RWPE2 (cell line): ENCODE measurements at regions not wholly inside any gene's neighbourhood (a gene's known extent, or its start where the extent isn't known, plus 50 kb on each side); places are given as distances from the start of the nearest gene placed in this dataset.

ENCODE experiments used
- ATAC-seq: fragments of 200-7000 bp; cut with Tn5 transposase; 3 replicates; pipeline ENCODE4 v1.9.1; 2021; ENCODE audit warnings: low read depth
- DNase-seq: peaks from one replicate; pipeline ENCODE4 v3.0.0-alpha.2; 2020; ENCODE audit warnings: low spot score
- H3K27ac ChIP-seq: fragments of 450-650 bp; 2 replicates; pipeline ENCODE4 v1.5.1; 2017; ENCODE audit warnings: mild to moderate bottlenecking; ENCODE audit not compliant: poor library complexity, severe bottlenecking
- H3K27me3 ChIP-seq: fragments of 250-450 bp; sonication (Bioruptor Pico); 2 replicates; pipeline ENCODE4 v1.5.1; 2021; ENCODE audit warnings: mild to moderate bottlenecking, moderate library complexity; ENCODE audit not compliant: insufficient read depth, poor library complexity, severe bottlenecking
- H3K36me3 ChIP-seq: fragments of 250-450 bp; sonication (Bioruptor Pico); 2 replicates; pipeline ENCODE4 v1.5.1; 2020; ENCODE audit warnings: low read depth, mild to moderate bottlenecking, moderate library complexity
- H3K4me1 ChIP-seq: fragments of 250-450 bp; sonication (Bioruptor Pico); 2 replicates; pipeline ENCODE4 v1.5.1; 2021; ENCODE audit warnings: mild to moderate bottlenecking, moderate library complexity; ENCODE audit not compliant: insufficient read depth, poor library complexity, severe bottlenecking
- H3K4me3 ChIP-seq: fragments of 250-450 bp; sonication (Bioruptor Pico); 2 replicates; pipeline ENCODE4 v1.5.1; 2021; ENCODE audit warnings: mild to moderate bottlenecking, moderate library complexity; ENCODE audit not compliant: severe bottlenecking
- H3K9me3 ChIP-seq: fragments of 250-450 bp; sonication (Bioruptor Pico); 2 replicates; pipeline ENCODE4 v1.5.1; 2021; ENCODE audit warnings: mild to moderate bottlenecking, moderate library complexity; ENCODE audit not compliant: severe bottlenecking
- TF ChIP-seq, protein P1 (sequence below): fragments of 450-650 bp; IDR thresholded peaks from one replicate; pipeline ENCODE4 v1.5.1; 2017; ENCODE audit warnings: mild to moderate bottlenecking, moderate library complexity; ENCODE audit not compliant: poor library complexity, severe bottlenecking

GRCh38 chr4:28548594-28548993, 1688.0 kb downstream of the STIM2 start:
- no peak for DNase-seq

GRCh38 chr4:28555866-28556265, 1695.2 kb downstream of the STIM2 start:
- TF ChIP-seq, protein P1, sequence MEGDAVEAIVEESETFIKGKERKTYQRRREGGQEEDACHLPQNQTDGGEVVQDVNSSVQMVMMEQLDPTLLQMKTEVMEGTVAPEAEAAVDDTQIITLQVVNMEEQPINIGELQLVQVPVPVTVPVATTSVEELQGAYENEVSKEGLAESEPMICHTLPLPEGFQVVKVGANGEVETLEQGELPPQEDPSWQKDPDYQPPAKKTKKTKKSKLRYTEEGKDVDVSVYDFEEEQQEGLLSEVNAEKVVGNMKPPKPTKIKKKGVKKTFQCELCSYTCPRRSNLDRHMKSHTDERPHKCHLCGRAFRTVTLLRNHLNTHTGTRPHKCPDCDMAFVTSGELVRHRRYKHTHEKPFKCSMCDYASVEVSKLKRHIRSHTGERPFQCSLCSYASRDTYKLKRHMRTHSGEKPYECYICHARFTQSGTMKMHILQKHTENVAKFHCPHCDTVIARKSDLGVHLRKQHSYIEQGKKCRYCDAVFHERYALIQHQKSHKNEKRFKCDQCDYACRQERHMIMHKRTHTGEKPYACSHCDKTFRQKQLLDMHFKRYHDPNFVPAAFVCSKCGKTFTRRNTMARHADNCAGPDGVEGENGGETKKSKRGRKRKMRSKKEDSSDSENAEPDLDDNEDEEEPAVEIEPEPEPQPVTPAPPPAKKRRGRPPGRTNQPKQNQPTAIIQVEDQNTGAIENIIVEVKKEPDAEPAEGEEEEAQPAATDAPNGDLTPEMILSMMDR = no peak
- Histone ChIP-seq H3K4me3 (no peak overlapping the region), H3K4me1 (no peaks in the 10 kb centered on the region), H3K9me3 (no peaks in the 10 kb centered on the region), H3K27ac (no peak overlapping the region), H3K36me3 (no peaks in the 10 kb centered on the region), H3K27me3 (no peaks in the 10 kb centered on the region)
- ATAC-seq (no peak), DNase-seq (no peak)

More at GRCh38 chr4:28548594-28548993, 1688.0 kb downstream of the STIM2 start:
- no peak overlapping the region for H3K4me3 ChIP-seq
- ATAC-seq = no peak
- no peaks in the 10 kb centered on the region for H3K36me3 ChIP-seq
- H3K27ac ChIP-seq = no peak overlapping the region
- no peaks in the 10 kb centered on the region for H3K9me3 ChIP-seq
- H3K27me3 ChIP-seq = no peaks in the 10 kb centered on the region
- TF ChIP-seq, protein P1 = no peak
- no peaks in the 10 kb centered on the region for H3K4me1 ChIP-seq

DNA sequence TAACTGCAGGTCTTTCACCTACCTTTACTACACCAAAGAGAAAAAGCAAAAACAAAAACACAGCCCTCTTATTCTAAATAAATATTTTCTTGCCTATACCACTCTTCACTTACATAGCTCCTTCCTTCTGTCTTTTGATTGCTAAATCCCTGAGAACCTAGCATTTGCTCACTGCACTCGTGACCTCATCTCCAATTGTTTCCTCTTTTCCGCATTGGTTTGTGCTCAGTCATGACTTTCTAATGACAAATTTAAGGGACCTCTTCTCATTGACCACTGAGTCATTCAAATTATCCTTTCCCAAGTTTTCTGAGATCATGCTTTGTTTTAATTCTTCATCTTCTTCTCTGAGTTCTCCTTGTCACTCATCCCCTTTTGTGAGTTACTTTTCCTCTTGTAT, 1697.1 kb downstream of the STIM2 start:
- TF ChIP-seq, protein P1 = no peak
- no peak for DNase-seq

DNA sequence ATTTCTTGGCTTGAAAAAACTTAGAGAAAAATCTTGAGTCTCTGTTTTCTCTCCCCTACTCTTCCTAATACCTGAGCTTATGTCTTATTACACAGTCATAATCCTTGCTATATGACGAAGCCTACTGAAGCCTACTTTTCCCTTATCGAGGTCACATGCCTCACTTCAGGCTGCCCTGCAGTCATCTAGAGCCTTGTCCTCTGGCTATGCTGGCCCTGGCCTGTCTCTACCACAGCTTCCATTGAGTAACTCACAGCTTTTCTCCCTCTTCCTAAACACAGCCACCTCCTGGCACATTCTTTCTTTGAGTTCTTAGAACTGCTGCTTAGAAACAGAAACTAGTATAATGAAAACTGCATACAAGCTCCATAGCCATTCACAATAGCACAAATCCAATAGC, 1698.3 kb downstream of the STIM2 start:
- no peak overlapping the region for H3K4me3 ChIP-seq
- H3K27me3 ChIP-seq = no peaks in the 10 kb centered on the region
- no peak overlapping the region for H3K27ac ChIP-seq
- no peaks in the 10 kb centered on the region for H3K4me1 ChIP-seq
- ATAC-seq (no peak), DNase-seq (no peak)
- TF ChIP-seq, protein P1 = no peak
- H3K9me3 ChIP-seq = no peaks in the 10 kb centered on the region
- no peaks in the 10 kb centered on the region for H3K36me3 ChIP-seq

More for the DNA sequence above, 1697.1 kb downstream of the STIM2 start:
- Histone ChIP-seq H3K9me3 (no peaks in the 10 kb centered on the region), H3K36me3 (no peaks in the 10 kb centered on the region), H3K4me1 (no peaks in the 10 kb centered on the region), H3K27ac (no peak overlapping the region), H3K27me3 (no peaks in the 10 kb centered on the region), H3K4me3 (no peak overlapping the region)
- ATAC-seq = no peak

- Histone ChIP-seq H3K36me3 (no peaks in the 10 kb centered on the region), H3K4me3 (no peak overlapping the region), H3K9me3 (no peaks in the 10 kb centered on the region), H3K27me3 (no peaks in the 10 kb centered on the region), H3K4me1 (no peaks in the 10 kb centered on the region), H3K27ac (no peak overlapping the region)
- TF ChIP-seq, protein P1 = no peak
- ATAC-seq = no peak
- DNase-seq = no peak
These were observed 1702.3 kb downstream of the STIM2 start for GRCh38 chr4:28562913-28563312.
